ENCODE measurements at regions not wholly inside any gene's neighbourhood (a gene's known extent, or its start where the extent isn't known, plus 50 kb on each side); places are given as distances from the start of the nearest gene placed in this dataset.

DNA sequence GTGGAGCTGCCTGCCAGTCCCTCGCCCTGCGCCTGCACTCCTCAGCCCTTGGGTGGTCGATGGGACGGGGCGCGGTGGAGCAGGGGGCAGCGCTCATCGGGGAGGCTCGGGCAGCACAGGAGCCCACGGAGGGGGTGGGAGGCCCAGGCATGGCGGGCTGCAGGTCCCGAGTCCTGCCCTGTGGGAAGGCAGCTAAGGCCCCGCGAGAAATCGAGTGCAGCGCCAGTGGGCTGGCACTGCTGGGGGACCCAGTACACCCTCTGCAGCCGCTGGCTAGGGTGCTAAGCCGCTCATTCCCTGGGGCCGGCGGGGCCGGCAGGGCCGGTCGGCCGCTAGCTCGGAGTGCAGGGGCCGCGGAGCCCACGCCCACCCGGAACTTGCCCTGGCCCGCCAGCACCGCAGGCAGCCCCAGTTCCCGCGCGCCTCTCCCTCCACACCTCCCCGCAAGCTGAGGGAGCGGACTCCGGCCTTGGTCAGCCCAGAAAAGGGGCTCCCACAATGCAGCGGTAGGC lies 565.9 kb upstream of the NRG3 start:
- TF ChIP-seq, protein P1, sequence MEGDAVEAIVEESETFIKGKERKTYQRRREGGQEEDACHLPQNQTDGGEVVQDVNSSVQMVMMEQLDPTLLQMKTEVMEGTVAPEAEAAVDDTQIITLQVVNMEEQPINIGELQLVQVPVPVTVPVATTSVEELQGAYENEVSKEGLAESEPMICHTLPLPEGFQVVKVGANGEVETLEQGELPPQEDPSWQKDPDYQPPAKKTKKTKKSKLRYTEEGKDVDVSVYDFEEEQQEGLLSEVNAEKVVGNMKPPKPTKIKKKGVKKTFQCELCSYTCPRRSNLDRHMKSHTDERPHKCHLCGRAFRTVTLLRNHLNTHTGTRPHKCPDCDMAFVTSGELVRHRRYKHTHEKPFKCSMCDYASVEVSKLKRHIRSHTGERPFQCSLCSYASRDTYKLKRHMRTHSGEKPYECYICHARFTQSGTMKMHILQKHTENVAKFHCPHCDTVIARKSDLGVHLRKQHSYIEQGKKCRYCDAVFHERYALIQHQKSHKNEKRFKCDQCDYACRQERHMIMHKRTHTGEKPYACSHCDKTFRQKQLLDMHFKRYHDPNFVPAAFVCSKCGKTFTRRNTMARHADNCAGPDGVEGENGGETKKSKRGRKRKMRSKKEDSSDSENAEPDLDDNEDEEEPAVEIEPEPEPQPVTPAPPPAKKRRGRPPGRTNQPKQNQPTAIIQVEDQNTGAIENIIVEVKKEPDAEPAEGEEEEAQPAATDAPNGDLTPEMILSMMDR (IDR thresholded peaks at IDR 0.05) = no peak
- no peak for TF ChIP-seq POLR2AphosphoS5 (IDR thresholded peaks at IDR 0.05)
- TF ChIP-seq POLR2A (IDR thresholded peaks at IDR 0.05) = no peak
- no peak for TF ChIP-seq EP300 (IDR thresholded peaks at IDR 0.05)

Data from stomach (tissue), 4 donors.